HCT116 (cell line): ENCODE measurements at regions not wholly inside any gene's neighbourhood (a gene's known extent, or its start where the extent isn't known, plus 50 kb on each side); places are given as distances from the start of the nearest gene placed in this dataset.

Experiments
- ATAC-seq: fragments of 200-7000 bp; cut with Tn5 transposase; 2 replicates; pipeline ENCODE4 v1.9.1; 2020; ENCODE audit warnings: mild to moderate bottlenecking, moderate library complexity
- BruUV-seq: library from RNA; stranded (reverse); fragments of 400-500 nt; replicated peaks from 2 replicates; lab custom pipeline; 2021; lab: Mats Ljungman, UMichigan
- CTCF ChIA-PET: fragments of 300-600 bp; sonication (Branson Sonifier 250); formaldehyde crosslinking; loops from one replicate; lab custom pipeline; 2021; ENCODE audit warnings: antibody characterized with exemption; lab: Charles Lee
- POLR2A ChIA-PET: fragments of 300-600, 350-600 bp; sonication (Branson Sonifier 250); formaldehyde crosslinking; loops from one replicate; lab custom pipeline; 2021; ENCODE audit warnings: antibody characterized with exemption; lab: Charles Lee
- RAD21 ChIA-PET, 2 experiments: fragments of 300-600 bp; sonication (Branson Sonifier 250); formaldehyde crosslinking; loops; one replicate each; lab custom pipeline; 2023; ENCODE audit warnings: low total read pairs in 2 of 2; ENCODE audit not compliant: uncharacterized antibody in 2 of 2, unreplicated experiment in 2 of 2, low non-redundant PET in 1 of 2; lab: Charles Lee
- DNase-seq: peaks from one replicate; pipeline ENCODE4 v3.0.0-alpha.2; 2010; ENCODE audit warnings: low read depth, low spot score
- H2AFZ ChIP-seq: fragments of 200-600 bp; shearing (Covaris generic), sonication (generic); 2 replicates; pipeline ENCODE4 v1.6.1; 2017; ENCODE audit warnings: low read depth, mixed run types, mixed read lengths, antibody characterized with exemption, low read length; ENCODE audit not compliant: poor library complexity, severe bottlenecking
- H3K27ac ChIP-seq: 2 replicates; pipeline ENCODE4 v1.5.1; 2012; ENCODE audit warnings: low read depth, low read length
- H3K27me3 ChIP-seq: fragments of 200-600 bp; sonication (generic); 2 replicates; pipeline ENCODE4 v1.6.1; 2016; ENCODE audit warnings: mixed run types, low read length, mixed read lengths; ENCODE audit not compliant: insufficient read depth
- H3K36me3 ChIP-seq, 2 experiments: fragments of 200-500 bp in 1 of 2; fragments of 200-600 bp in 1 of 2; sonication (Bioruptor generic) in 1 of 2; sonication (generic) in 1 of 2; 2 replicates each; pipeline versions ENCODE4 v1.5.1 to v1.6.1; 2014 to 2016; ENCODE audit warnings: low read length in 2 of 2, inconsistent platforms in 1 of 2, mixed read lengths in 1 of 2, mixed run types in 1 of 2; ENCODE audit not compliant: insufficient read depth in 2 of 2, control insufficient read depth in 1 of 2
- H3K4me1 ChIP-seq, 2 experiments: fragments of 200-600 bp in 1 of 2; sonication (generic) in 1 of 2; 2 replicates each; pipeline versions ENCODE4 v1.5.1 to v1.6.1; 2012 to 2017; ENCODE audit warnings: low read length in 2 of 2, inconsistent platforms in 1 of 2, mild to moderate bottlenecking in 1 of 2, mixed read lengths in 1 of 2, mixed run types in 1 of 2, moderate library complexity in 1 of 2; ENCODE audit not compliant: insufficient read depth in 2 of 2, control insufficient read depth in 1 of 2
- H3K4me2 ChIP-seq: fragments of 200-600 bp; sonication (generic); 2 replicates; pipeline ENCODE4 v1.6.1; 2017; ENCODE audit warnings: mixed run types, low read length, mixed read lengths
- H3K4me3 ChIP-seq, 2 experiments: fragments of 200-600 bp in 1 of 2; sonication (generic) in 1 of 2; replicated peaks in 1 of 2; 2 replicates each; pipeline ENCODE4 v1.5.1; 2011 to 2016; ENCODE audit warnings: low read length in 2 of 2, control low read depth in 1 of 2, low read depth in 1 of 2, mild to moderate bottlenecking in 1 of 2, mixed read lengths in 1 of 2, mixed run types in 1 of 2
- H3K79me2 ChIP-seq: fragments of 200-600 bp; sonication (generic); 2 replicates; pipeline ENCODE4 v1.6.1; 2017; ENCODE audit warnings: mild to moderate bottlenecking, mixed run types, low read length, moderate library complexity, mixed read lengths; ENCODE audit not compliant: insufficient read depth
- H3K9ac ChIP-seq: fragments of 200-600 bp; sonication (generic); 2 replicates; pipeline ENCODE4 v1.6.1; 2016; ENCODE audit warnings: low read length, mixed read lengths
- H3K9me2 ChIP-seq: fragments of 200-600 bp; sonication (generic), shearing (Covaris generic); 2 replicates; pipeline ENCODE4 v1.6.1; 2017; ENCODE audit warnings: mixed run types, mild to moderate bottlenecking, moderate library complexity; ENCODE audit not compliant: insufficient read depth
- H3K9me3 ChIP-seq, 2 experiments: fragments of 200-500 bp in 1 of 2; fragments of 200-600 bp in 1 of 2; sonication (Bioruptor generic) in 1 of 2; sonication (generic) in 1 of 2; 2 replicates each; pipeline ENCODE4 v1.6.1; 2014 to 2017; ENCODE audit warnings: low read length in 2 of 2, mixed read lengths in 2 of 2, inconsistent platforms in 1 of 2, low read depth in 1 of 2, mild to moderate bottlenecking in 1 of 2, mixed run types in 1 of 2, moderate library complexity in 1 of 2; ENCODE audit not compliant: control insufficient read depth in 1 of 2, insufficient read depth in 1 of 2
- H4K20me1 ChIP-seq: fragments of 200-600 bp; sonication (generic), shearing (Covaris generic); 2 replicates; pipeline ENCODE4 v1.6.1; 2017; ENCODE audit warnings: mixed run types, mild to moderate bottlenecking, moderate library complexity; ENCODE audit not compliant: insufficient read depth
- CEBPB ChIP-seq: IDR thresholded peaks from 2 replicates; pipeline ENCODE4 v1.6.1; 2012; ENCODE audit warnings: low read depth
- EGR1 ChIP-seq: IDR thresholded peaks from 2 replicates; pipeline ENCODE4 v1.6.1; 2012; ENCODE audit warnings: low read depth
- ELF1 ChIP-seq: IDR thresholded peaks from 2 replicates; pipeline ENCODE4 v1.6.1; 2012; ENCODE audit warnings: low read depth, borderline replicate concordance
- EZH2 ChIP-seq: fragments of 200-600 bp; sonication (generic); IDR thresholded peaks from 2 replicates; pipeline ENCODE4 v1.6.1; 2017; ENCODE audit warnings: antibody characterized with exemption, mixed run types
- POLR2A ChIP-seq: IDR thresholded peaks from 2 replicates; pipeline ENCODE4 v1.7.0; 2011; ENCODE audit warnings: borderline replicate concordance; ENCODE audit not compliant: insufficient read depth, insufficient read length; ENCODE audit errors: extremely low read depth
- REST ChIP-seq: IDR thresholded peaks from 2 replicates; pipeline ENCODE4 v1.6.1; 2012; ENCODE audit warnings: low read depth
- SIN3A ChIP-seq: IDR thresholded peaks from 2 replicates; pipeline ENCODE4 v1.6.1; 2012; ENCODE audit warnings: low read depth
- SRF ChIP-seq: IDR thresholded peaks from 2 replicates; pipeline ENCODE4 v1.6.1; 2012; ENCODE audit warnings: low read depth
- TCF7L2 ChIP-seq: IDR thresholded peaks from 2 replicates; pipeline ENCODE4 v1.7.0; 2011; ENCODE audit warnings: borderline replicate concordance, inconsistent platforms; ENCODE audit not compliant: insufficient read depth, insufficient read length; ENCODE audit errors: extremely low read depth
- YY1 ChIP-seq: IDR thresholded peaks from 2 replicates; pipeline ENCODE4 v1.6.1; 2011; ENCODE audit warnings: low read length, low read depth, moderate library complexity, mild to moderate bottlenecking; ENCODE audit not compliant: insufficient replicate concordance; ENCODE audit errors: extremely low read depth
- ZBTB33 ChIP-seq: IDR thresholded peaks from 2 replicates; pipeline ENCODE4 v1.6.1; 2011; ENCODE audit warnings: mild to moderate bottlenecking, low read length, moderate library complexity; ENCODE audit not compliant: insufficient replicate concordance; ENCODE audit errors: extremely low read depth
- intact Hi-C: fragments of 100-400 bp; cut with micrococcal nuclease; formaldehyde crosslinking; loops from 2 replicates; pipeline ENCODE4 v1.10.0; 2022

- H3K79me2 ChIP-seq: no peaks in the 10 kb centered on the region
- no peak for DNase-seq
- no peak overlapping the region for H3K4me2 ChIP-seq
- H3K9me3 ChIP-seq: peaks cover 4 to 28% of the 10 kb centered on the region in 2 experiments; a peak in 3 of 4 replicates
- H2AFZ ChIP-seq: no peak overlapping the region
- RAD21 ChIA-PET: no interaction called here
- H3K4me1 ChIP-seq: no peaks in the 10 kb centered on the region
- H3K27me3 ChIP-seq: no peaks in the 10 kb centered on the region
- H3K9ac ChIP-seq: no peak overlapping the region
- no peak overlapping the region for H3K4me3 ChIP-seq
- POLR2A ChIA-PET: no interaction called here
- CTCF ChIA-PET: no interaction called here
- H4K20me1 ChIP-seq: no peaks in the 10 kb centered on the region
- TF ChIP-seq REST (no peak), EGR1 (no peak), SIN3A (no peak), CEBPB (no peak)
- TF ChIP-seq, all 23 proteins: peak for 0
- Histone ChIP-seq H3K27ac (no peak overlapping the region), H3K36me3 (no peaks in the 10 kb centered on the region; a peak in 1 of 4 replicates), H3K9me2 (no peaks in the 10 kb centered on the region)
- BruUV-seq: no TSS peak
- intact Hi-C loops: no loop called here
- ATAC-seq: no peak
Observed at GRCh38 chr5:166245556-166245955, 2045.9 kb upstream of the WWC1 start.

DNA sequence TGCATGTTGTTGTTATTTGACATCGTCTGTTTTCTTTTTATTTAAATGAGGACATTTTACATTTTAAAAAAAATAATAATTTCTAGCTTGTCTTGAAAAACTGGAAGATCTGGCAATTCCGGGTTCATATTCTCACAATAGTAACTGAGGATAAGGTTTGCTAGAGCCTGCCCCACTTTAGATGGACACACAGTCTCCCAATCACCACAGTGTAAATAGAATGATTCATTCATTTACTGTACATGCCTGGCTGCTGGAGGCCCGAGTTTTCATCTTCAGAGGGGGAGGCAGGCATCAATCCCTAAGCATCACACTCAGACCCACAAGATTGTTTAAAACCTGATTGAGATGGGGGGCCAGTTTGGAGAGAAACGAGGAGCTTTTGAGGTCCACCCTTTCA is 2039.7 kb upstream of the WWC1 start:
- no peak overlapping the region for H3K4me3 ChIP-seq
- H3K36me3 ChIP-seq: no peaks in the 10 kb centered on the region; a peak in 1 of 4 replicates
- no TSS peak for BruUV-seq
- H3K79me2 ChIP-seq: no peaks in the 10 kb centered on the region
- no peaks in the 10 kb centered on the region for H3K9me2 ChIP-seq
- no peak overlapping the region for H3K9ac ChIP-seq
- H2AFZ ChIP-seq: no peak overlapping the region
- POLR2A ChIA-PET: no interaction called here
- intact Hi-C loops: no loop called here
- no peak for ATAC-seq
- DNase-seq: no peak
- H3K27ac ChIP-seq: no peak overlapping the region
- RAD21 ChIA-PET: no interaction called here
- H3K4me1 ChIP-seq: no peaks in the 10 kb centered on the region
- no peaks in the 10 kb centered on the region for H4K20me1 ChIP-seq
- H3K27me3 ChIP-seq: no peaks in the 10 kb centered on the region
- H3K9me3 ChIP-seq: peaks cover 0 to 18% of the 10 kb centered on the region in 2 experiments; a peak in 2 of 4 replicates
- no peak overlapping the region for H3K4me2 ChIP-seq
- CTCF ChIA-PET: no interaction called here
- TF ChIP-seq REST (no peak), POLR2A (no peak), YY1 (no peak), ELF1 (no peak), SRF (no peak), EZH2 (no peak), TCF7L2 (no peak), ZBTB33 (no peak)
